HG02938 (cell line): ENCODE measurements at regions not wholly inside any gene's neighbourhood (a gene's known extent, or its start where the extent isn't known, plus 50 kb on each side); places are given as distances from the start of the nearest gene placed in this dataset.
"Not testable (repeated sequence)": the region's sequence is repeated elsewhere in the genome, so short reads cannot be mapped to it uniquely, and the experiment has no call there.

Experiments
- ATAC-seq: cut with Tn5 transposase; IDR thresholded peaks from one replicate; pipeline ENCODE4 v1.9.1; 2021; ENCODE audit warnings: mild to moderate bottlenecking, moderate library complexity; ENCODE audit not compliant: unreplicated experiment

DNA sequence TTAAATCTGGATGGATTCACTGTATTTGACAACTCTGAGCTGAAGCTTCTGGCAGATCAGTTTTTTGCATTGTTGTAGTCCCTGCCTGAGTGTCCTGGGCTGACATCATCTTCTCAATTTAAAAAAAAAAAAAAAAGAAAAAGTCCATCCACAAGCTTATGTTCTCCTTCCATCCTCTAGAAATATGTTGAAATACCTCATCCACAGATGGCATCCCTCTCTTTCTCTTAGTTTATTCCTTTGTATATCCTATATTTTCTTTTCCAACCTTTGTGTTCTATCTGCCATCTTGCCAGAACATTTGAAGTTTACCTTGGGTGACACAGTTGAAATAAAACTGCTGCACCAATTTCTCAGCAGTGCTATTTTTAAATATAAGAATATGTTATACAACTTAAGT lies 184.4 kb upstream of the PKN2 start:
- no peak for ATAC-seq

DNA sequence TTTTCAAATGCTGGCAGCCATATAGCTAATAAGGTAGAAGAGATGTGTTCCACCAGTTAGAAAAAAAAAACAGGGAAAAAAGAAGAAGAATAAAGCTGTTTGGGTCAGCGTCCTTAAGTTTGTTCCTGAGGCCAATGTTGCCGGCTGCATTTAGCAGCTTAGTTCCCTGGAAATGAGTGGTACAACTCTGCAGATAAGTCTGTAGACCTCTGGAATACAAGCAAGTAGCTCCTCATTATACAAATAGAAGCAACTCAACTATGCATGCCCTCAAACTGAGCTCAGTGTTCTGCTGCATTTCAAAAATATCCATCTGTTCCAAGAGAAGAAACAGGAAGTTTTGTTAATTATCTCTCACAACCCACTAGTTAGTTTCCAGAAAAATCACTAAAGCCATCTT lies 181.2 kb upstream of the PKN2 start:
- no peak for ATAC-seq

DNA sequence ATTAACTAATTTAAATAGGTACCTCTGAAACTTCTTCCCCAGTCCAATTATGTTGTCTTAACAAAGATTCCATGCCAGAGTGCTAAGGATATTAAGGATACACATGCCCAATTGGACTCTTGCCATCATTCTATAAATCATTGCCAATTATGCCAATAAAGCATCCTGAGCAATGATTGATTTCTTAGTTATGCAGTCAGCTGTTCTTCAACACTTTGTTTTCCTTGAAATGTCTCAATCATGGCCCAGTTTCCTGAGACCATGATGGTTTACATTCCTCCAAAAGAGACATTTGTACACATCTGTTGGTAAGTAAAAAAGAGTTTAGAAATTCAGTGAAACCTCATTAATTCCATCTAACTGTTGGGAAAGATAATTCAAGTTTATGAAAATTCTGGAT lies 180.4 kb upstream of the PKN2 start:
- no peak for ATAC-seq

DNA sequence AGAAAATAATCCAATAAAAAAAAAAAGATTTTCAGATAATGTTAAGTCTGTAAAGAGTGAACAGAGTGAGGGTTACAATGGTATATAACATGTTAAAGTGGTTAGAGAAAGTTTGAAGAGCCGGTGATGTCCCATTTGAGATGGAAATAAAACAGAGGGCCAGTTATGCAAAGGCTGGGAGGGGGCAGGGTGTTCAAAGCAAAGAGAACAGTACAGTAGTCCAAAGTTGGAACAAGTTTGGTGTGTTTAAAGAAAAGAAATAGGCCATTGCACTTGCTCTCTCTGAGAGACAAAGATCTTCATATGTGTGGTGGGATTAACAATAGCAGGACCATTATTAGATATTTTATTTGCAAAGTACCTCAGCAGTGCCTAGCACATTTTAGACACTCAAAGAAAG lies 179.5 kb upstream of the PKN2 start:
- no peak for ATAC-seq

DNA sequence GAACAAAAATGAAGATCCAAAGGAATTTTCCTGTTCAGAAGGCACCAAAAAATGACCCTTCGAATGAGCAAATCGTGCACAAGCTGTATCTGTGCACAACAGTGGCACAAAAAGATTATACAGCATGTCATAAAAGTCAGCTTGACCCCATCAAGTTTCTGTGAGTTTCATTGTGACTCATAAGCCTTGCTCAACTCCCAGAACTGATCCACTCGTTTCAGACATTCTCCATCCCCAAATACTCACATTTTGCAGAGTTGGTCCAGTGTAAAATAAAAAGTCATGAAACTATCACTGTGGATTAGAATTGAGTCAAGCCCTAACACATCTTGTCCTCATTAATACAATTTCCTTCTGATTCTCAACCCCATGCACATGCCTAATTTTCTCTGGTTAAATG lies 174.7 kb upstream of the PKN2 start:
- ATAC-seq, result no peak

DNA sequence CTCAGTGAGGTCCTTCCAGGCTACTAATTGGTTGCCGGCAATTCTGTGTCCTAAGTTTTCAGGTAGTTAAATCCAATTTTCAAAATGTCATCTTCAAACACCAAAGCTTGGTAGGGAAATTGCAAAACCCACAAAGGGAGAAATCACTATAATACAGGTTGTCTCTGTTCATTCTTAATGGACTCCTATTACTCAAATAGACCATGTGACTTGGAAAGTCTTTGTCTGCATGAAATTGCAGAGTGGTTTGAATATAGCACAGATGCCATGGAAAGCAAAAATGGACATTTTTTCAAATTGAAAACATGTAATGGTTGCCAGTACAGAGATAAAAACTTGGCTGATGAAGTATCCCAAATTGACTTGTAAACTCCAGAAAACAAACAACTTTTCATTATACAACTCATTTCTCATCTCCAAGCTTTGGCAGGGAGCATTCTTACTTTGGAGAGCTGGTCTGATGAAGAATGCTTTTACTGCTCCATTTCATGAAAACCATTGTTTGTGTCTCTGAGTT lies 169.5 kb upstream of the PKN2 start:
- no peak for ATAC-seq

- not testable (repeated sequence) for ATAC-seq
Observed at GRCh38 chr1:88517499-88517898, 166.6 kb upstream of the PKN2 start.

GRCh38 chr1:88519156-88519555 lies 164.9 kb upstream of the PKN2 start:
- no peak for ATAC-seq

- ATAC-seq, result no peak
Observed at GRCh38 chr1:88523854-88524528, 160.1 kb upstream of the PKN2 start.

DNA sequence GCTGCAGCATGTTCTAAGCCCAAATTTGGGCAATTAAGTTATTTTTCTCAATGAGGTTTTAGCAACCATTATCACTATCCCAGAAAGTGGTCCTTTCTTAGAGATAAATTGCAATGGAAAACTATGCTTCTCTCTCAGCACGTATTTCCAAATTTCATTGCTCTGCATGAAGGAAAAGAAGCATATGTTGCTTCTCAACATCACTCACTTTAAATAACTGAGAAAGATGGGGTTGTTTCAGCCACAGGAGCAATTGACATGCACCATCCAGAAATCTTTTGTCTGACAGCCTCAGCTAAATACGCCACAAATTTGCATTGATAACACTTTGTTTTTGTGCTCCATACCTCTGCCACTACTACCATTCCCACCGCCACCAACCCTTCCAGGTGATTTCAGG lies 157.6 kb upstream of the PKN2 start:
- ATAC-seq, result no peak

GRCh38 chr1:88528792-88529191 lies 155.3 kb upstream of the PKN2 start:
- no peak for ATAC-seq

GRCh38 chr1:88529581-88529980 lies 154.5 kb upstream of the PKN2 start:
- ATAC-seq, result no peak

DNA sequence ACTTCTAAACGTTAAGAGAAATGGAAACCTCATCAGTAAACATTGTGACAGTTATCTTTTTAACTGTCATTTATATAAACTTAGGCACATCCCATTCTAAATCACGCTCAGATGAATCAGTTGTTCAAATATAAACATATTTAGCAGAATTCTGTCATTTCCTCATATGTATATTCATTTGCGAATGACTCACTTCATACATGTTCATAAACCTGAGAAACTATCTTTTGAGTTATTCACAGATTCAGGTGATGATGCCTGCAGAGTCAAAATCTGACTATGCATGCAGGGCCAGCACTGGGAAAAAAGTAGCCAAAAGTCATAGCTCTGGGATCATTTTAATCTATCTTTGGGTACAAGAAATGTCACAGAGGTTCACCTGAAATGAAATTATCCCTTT lies 153.8 kb upstream of the PKN2 start:
- ATAC-seq, result no peak

DNA sequence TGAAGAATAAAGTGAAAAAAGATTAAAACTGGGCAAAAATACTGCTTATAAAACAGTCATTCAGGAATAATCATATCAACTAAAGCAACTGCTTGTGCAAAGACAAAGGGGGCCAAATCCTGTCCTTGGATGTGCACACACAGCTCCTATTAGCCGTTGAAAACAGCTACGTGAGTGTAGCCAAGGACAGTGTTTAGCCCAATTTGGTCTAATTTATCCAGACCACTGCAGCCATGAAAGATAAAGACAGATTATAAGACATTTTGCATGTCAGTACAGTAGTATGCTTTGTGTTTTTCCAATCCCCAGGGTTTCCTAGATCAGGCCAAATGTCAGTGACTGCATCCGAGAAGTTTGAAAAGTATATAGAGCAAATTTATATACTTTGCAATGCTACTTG lies 146.3 kb upstream of the PKN2 start:
- ATAC-seq, result no peak

- no peak for ATAC-seq
Observed at GRCh38 chr1:88538222-88538899, 145.7 kb upstream of the PKN2 start.

DNA sequence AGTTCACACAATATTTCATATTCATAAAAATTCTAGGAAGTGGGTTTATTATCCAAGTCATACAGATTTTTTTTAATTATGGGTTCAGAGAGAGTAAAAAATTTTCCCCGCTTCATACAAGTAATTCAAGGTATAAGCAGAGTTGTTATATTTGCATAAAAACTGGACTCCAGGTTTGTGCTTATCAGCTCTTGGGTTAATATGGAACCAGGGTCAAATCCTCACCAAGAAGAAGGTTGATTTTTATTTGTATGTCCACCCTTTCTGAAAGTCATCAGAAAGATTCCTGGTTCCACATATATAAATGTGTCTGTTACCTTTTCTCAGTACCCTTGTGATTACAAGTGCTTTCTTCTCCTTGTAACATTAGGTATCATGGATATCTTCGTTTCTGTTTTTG lies 143.8 kb upstream of the PKN2 start:
- ATAC-seq, result no peak

DNA sequence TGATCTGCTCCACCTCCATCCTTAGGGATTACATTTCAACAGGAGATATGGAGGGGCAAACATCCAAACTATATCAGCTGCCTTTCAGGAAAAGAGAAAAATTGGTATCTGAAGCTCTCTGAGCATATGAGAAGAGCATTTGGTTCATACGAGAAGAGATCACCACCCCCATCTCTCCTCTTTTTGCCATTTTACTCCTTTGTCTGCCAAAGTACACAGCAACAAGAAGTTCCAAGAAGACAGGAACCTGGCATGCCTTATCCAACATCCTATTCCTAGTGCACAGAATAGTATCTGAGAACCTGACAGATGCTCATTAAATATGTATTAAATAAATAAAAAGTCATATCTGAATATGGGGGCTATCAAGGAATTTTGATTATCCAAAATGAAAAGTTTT lies 142.5 kb upstream of the PKN2 start:
- no peak for ATAC-seq

- ATAC-seq, result no peak
Observed at GRCh38 chr1:88544195-88544594, 139.9 kb upstream of the PKN2 start.

GRCh38 chr1:88549536-88549935 lies 134.5 kb upstream of the PKN2 start:
- ATAC-seq, result no peak

GRCh38 chr1:88552226-88552625 lies 131.8 kb upstream of the PKN2 start:
- ATAC-seq, result no peak

DNA sequence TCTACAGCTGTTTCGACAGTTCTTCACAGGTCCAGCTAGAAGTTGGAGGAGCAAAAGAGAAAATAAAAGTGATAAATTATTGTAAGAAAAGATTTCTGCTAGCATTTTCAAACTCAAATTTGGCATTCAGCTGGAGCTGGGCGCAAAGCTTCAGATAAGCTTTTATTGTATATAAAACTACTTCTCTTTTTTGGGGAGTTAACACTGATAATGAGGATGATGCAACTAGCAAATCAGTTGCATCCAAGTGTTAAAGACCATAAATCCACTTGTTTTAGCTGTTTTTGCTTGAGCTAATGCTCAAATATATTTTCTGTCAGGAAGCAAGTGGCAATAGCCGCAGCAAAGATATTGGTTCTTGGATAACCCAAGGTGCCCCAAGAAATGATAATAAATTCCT lies 127.1 kb upstream of the PKN2 start:
- no peak for ATAC-seq

GRCh38 chr1:88560621-88561020 lies 123.5 kb upstream of the PKN2 start:
- ATAC-seq, result no peak

DNA sequence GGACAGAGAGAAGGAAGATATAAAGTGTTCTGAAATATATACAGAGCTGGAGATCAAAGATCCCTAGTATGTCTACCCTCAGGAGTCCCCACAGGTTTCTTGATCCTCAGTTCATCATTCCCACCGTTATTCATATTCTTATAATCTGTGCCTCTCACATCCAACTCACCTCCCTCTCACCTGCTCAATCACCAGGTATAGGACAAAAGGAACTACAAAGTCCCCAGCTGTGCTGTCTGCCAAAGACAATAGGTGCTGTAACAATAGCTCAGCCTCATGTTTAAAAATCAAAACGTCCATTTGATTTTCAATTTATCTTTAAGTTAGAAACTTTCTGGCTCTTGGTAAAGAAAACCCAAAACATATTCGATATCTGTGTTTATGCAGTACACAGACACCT lies 121.1 kb upstream of the PKN2 start:
- ATAC-seq, result no peak
